ENCODE measurements at regions not wholly inside any gene's neighbourhood (a gene's known extent, or its start where the extent isn't known, plus 50 kb on each side); places are given as distances from the start of the nearest gene placed in this dataset.

DNA sequence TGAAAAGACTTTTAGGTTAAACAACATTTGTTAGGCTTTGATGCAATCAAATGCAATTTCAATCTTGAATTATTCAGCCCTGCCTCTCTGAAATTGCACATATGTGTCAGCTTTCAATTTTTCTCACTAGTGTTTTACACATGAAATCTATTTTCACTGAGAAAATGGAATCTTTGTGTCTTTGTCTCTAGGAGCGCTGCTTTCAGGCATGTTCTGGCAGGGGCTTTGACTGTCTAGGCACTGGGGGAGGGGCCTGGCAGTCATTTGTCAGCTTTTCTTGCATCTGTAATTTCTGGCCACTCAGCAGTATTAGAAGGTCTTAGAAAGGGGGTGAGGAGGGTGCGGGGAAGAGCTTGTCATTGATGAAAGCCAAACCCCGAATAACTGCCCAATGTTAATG lies 264.4 kb downstream of the PTPRC start:
- DNase-seq (peak; percentile 77 to 90 (median 90)), ATAC-seq (ENCODE audit: insufficient read depth, low FRiP score) (no peak)
- H3K27me3 ChIP-seq (ENCODE audit: control insufficient read depth in 3 of 3, insufficient read depth in 3 of 3, low read length in 2 of 3): no peaks in the 10 kb centered on the region
- H3K4me1 ChIP-seq (ENCODE audit: control insufficient read depth in 5 of 5, insufficient read depth in 5 of 5, low read length in 5 of 5): peaks cover 5 to 45% (median 10%) of the 10 kb centered on the region in 5 donors
- WGBS, 2 donors: 75 to 78% methylated on average over 3 of the region's 3 CpGs
- no peaks in the 10 kb centered on the region for H3K9me3 ChIP-seq (ENCODE audit: control insufficient read depth in 4 of 4, insufficient read depth in 3 of 4, low read length in 3 of 4)
- peaks cover 5 to 16% (median 8%) of the 10 kb centered on the region in 4 donors for H3K36me3 ChIP-seq (ENCODE audit: control insufficient read depth in 4 of 4, insufficient read depth in 4 of 4, low read length in 4 of 4)
- TF ChIP-seq, protein P1, sequence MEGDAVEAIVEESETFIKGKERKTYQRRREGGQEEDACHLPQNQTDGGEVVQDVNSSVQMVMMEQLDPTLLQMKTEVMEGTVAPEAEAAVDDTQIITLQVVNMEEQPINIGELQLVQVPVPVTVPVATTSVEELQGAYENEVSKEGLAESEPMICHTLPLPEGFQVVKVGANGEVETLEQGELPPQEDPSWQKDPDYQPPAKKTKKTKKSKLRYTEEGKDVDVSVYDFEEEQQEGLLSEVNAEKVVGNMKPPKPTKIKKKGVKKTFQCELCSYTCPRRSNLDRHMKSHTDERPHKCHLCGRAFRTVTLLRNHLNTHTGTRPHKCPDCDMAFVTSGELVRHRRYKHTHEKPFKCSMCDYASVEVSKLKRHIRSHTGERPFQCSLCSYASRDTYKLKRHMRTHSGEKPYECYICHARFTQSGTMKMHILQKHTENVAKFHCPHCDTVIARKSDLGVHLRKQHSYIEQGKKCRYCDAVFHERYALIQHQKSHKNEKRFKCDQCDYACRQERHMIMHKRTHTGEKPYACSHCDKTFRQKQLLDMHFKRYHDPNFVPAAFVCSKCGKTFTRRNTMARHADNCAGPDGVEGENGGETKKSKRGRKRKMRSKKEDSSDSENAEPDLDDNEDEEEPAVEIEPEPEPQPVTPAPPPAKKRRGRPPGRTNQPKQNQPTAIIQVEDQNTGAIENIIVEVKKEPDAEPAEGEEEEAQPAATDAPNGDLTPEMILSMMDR (IDR thresholded peaks at IDR 0.05; ENCODE audit: control extremely low read depth, extremely low read depth): no peak
- H3K9ac ChIP-seq (ENCODE audit: insufficient read depth in 1 of 2, low read length in 2 of 2): no peak overlapping the region
- H3K27ac ChIP-seq (ENCODE audit: low read depth in 1 of 2, low read length in 1 of 2): no peak overlapping the region
- no peak overlapping the region for H3K4me3 ChIP-seq

DNA sequence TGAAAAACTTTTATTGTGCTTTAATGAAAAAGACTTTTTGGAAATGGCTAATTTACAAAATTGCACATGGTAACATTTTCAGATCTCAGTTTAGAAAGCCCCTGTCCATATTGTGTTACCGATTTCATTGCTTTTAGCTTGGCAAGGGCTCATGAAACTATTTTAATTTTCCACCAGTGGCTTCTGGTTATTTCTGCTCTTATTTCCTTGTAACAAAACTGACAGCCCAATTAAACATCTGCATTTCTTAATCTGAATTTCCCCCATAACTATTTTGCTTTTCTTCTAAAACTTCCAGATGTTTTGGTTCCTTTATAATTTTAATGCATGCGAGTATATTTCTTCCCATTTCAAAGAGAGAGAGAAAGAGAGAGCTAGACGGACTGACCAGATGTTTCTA lies 264.8 kb downstream of the PTPRC start:
- Histone ChIP-seq H3K36me3 (ENCODE audit: control insufficient read depth in 4 of 4, insufficient read depth in 4 of 4, low read length in 4 of 4) (peaks cover 5 to 16% (median 8%) of the 10 kb centered on the region in 4 donors), H3K4me1 (ENCODE audit: control insufficient read depth in 5 of 5, insufficient read depth in 5 of 5, low read length in 5 of 5) (peaks cover 5 to 45% (median 10%) of the 10 kb centered on the region in 5 donors), H3K9ac (ENCODE audit: insufficient read depth in 1 of 2, low read length in 2 of 2) (no peak overlapping the region), H3K27me3 (ENCODE audit: control insufficient read depth in 3 of 3, insufficient read depth in 3 of 3, low read length in 2 of 3) (no peaks in the 10 kb centered on the region), H3K27ac (ENCODE audit: low read depth in 1 of 2, low read length in 1 of 2) (no peak overlapping the region), H3K4me3 (no peak overlapping the region), H3K9me3 (ENCODE audit: control insufficient read depth in 4 of 4, insufficient read depth in 3 of 4, low read length in 3 of 4) (no peaks in the 10 kb centered on the region)
- DNase-seq (no peak), ATAC-seq (ENCODE audit: insufficient read depth, low FRiP score) (no peak)
- TF ChIP-seq, protein P1 (IDR thresholded peaks at IDR 0.05; ENCODE audit: control extremely low read depth, extremely low read depth): no peak
- 76 to 81% methylated on average over 3 of the region's 3 CpGs for WGBS, 2 donors

DNA sequence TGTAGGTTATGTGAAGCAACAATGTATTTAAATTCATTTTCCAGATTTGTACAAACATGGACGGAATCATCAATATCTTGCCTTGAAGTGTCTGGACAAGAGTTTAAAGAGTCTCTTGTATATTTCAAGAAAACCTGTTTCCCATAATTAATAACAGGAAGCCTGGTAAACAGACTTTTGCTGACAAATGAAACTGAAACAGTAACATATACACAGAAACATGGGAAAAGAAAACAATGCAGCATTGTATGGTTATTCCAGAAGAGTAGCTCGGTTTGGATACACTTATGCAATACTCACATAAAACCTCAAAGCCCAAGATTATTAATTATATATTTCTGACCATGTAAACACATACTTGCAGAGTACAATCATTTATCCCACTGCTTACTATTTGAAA lies 265.5 kb downstream of the PTPRC start:
- ATAC-seq (ENCODE audit: insufficient read depth, low FRiP score) (no peak), DNase-seq (peak in 2 of 3 donors; percentile 71 to 76)
- Histone ChIP-seq H3K36me3 (ENCODE audit: control insufficient read depth in 4 of 4, insufficient read depth in 4 of 4, low read length in 4 of 4) (peaks cover 3 to 13% (median 6%) of the 10 kb centered on the region in 4 donors), H3K27ac (ENCODE audit: low read depth in 1 of 2, low read length in 1 of 2) (no peak overlapping the region), H3K9ac (ENCODE audit: insufficient read depth in 1 of 2, low read length in 2 of 2) (no peak overlapping the region), H3K27me3 (ENCODE audit: control insufficient read depth in 3 of 3, insufficient read depth in 3 of 3, low read length in 2 of 3) (no peaks in the 10 kb centered on the region), H3K4me1 (ENCODE audit: control insufficient read depth in 5 of 5, insufficient read depth in 5 of 5, low read length in 5 of 5) (peaks cover 5 to 45% (median 10%) of the 10 kb centered on the region in 5 donors), H3K9me3 (ENCODE audit: control insufficient read depth in 4 of 4, insufficient read depth in 3 of 4, low read length in 3 of 4) (no peaks in the 10 kb centered on the region), H3K4me3 (no peak overlapping the region)
- WGBS, 2 donors: 31 to 46% methylated on average over 2 of the region's 2 CpGs
- TF ChIP-seq, protein P1 (IDR thresholded peaks at IDR 0.05; ENCODE audit: control extremely low read depth, extremely low read depth): no peak

All from lung (tissue), 11 donors.